ENCODE measurements at regions not wholly inside any gene's neighbourhood (a gene's known extent, or its start where the extent isn't known, plus 50 kb on each side); places are given as distances from the start of the nearest gene placed in this dataset.

GRCh38 chr11:116648247-116649174 is 124.3 kb downstream of the BUD13 start:
- TF ChIP-seq CTCF (IDR thresholded peaks at IDR 0.05) (no peak), POLR2A (IDR thresholded peaks at IDR 0.05) (no peak)
